ENCODE measurements at regions not wholly inside any gene's neighbourhood (a gene's known extent, or its start where the extent isn't known, plus 50 kb on each side); places are given as distances from the start of the nearest gene placed in this dataset.

DNA sequence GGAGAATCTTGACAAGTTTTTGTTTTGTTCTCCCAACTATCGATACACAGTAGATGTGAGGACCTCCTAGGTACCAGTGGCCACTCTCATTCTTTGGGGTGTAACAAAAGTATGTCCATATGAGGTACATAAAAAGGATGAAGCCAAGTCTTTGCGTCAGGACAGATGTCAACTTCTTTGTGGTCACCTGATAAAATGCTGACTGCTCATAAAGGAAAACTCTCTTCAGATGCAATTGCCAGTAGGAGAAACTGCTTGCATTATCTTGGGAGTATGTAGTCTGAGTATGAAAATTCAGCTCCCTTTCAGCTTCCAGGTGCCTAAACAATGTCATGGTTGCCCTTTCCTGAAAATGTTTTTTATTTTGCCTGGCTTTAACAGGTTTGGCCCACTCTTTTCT is 123.8 kb upstream of the GOLIM4 start:
- in situ Hi-C loops (cut with HindIII; ENCODE audit: low pct_unique_long_range_greater_than_20kb, low sequenced_read_pairs): no loop called here
- TF ChIP-seq JUND (IDR thresholded peaks at IDR 0.05; ENCODE audit: low read depth): no peak
- no peak for DNase-seq (ENCODE audit: low read depth in 1 of 2, low spot score in 1 of 2)

DNA sequence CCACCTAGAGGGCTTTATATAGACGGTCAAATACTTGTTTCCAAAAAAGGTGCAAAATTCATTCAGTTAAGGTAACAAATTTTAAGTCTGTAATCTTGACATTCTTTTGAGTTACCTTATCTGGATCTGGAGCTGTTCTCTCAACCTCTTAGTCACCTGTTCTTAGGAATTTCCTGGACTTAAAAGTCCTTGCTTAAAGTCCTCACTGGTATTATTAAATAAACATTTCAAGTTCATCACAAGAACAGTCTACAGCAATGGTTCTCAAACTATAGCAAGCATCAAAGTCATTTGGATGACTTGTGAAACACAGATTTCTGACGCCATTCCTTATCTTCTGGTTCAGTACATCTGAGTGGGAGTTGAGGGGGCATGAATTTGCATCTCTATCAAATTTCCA is 122.9 kb upstream of the GOLIM4 start:
- no peak for TF ChIP-seq JUND (IDR thresholded peaks at IDR 0.05; ENCODE audit: low read depth)
- in situ Hi-C loops (cut with HindIII; ENCODE audit: low pct_unique_long_range_greater_than_20kb, low sequenced_read_pairs): no loop called here

DNA sequence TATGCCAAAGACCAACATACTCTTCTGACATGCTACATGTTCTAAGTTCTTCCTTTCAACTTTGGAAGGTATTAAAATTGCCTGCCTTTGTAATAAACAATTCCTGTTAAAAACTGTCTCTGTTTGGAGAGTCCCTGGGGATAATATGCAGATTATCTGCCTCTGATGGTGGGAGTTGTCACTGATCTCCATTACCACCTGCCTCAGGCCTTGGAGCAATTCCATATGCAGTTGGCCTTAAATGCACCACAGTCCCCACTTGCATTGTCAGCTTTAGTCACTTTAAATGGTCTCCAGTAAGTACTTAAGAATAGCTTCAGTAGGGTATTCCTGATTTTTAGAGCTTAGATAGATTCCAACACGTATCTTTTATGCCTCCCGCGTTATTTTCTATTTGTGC is 121.1 kb upstream of the GOLIM4 start:
- in situ Hi-C loops (cut with HindIII; ENCODE audit: low pct_unique_long_range_greater_than_20kb, low sequenced_read_pairs): no loop called here
- no peak for TF ChIP-seq JUND (IDR thresholded peaks at IDR 0.05; ENCODE audit: low read depth)
- no peak for DNase-seq (ENCODE audit: low read depth in 1 of 2, low spot score in 1 of 2)

More for the DNA sequence above, 122.9 kb upstream of the GOLIM4 start:
- no peak for DNase-seq (ENCODE audit: low read depth in 1 of 2, low spot score in 1 of 2)

DNA sequence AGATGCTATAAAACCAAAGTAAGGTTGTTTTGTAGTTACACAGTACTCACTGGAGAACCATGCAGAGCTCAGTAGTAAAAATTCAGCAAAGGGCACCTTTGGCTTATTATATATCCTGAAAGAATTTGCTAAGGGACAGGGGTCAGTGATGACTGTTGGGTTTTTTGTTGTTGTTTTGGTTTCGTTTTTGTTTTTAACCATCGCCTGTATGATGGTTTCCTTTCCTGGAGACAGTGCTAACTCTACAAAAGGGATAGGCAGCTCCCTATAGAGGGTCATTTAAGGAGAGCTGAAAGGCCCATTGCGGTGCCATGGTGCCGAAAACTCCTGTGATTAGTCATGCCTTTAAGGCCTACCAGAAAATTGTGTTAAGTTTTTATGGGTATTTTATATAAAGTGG is 118.2 kb upstream of the GOLIM4 start:
- TF ChIP-seq JUND (IDR thresholded peaks at IDR 0.05; ENCODE audit: low read depth): no peak
- no peak for DNase-seq (ENCODE audit: low read depth in 1 of 2, low spot score in 1 of 2)
- in situ Hi-C loops (cut with HindIII; ENCODE audit: low pct_unique_long_range_greater_than_20kb, low sequenced_read_pairs): no loop called here

DNA sequence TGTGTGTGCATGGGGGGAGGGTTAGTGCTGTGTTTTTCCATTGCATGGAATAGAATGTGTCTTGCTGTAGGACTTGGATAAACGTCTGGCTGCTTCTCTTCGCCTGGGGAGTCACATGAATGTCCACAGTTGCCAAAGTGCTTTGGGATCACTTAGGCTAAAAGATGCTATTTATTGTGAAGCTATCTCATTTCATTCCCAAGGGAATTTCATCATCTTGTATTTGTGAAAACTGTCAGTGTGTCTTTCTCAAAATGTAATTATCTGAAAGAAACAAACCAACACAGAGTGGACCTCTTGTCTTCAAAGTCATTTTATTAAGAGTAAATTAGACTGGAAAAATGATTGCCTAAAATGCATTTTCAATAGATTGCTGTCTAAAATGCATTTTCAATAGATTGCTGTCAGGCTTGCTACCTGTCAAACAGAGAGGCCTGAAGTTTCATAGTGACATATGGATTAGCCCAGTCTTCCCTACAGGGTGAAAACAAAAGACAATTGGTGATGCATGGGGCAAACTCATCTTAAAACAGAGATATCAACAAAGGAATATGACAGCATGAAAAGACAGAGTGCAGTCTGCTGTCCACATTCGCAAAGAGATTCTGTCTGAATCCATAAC is 117.1 kb upstream of the GOLIM4 start:
- in situ Hi-C loops (cut with HindIII; ENCODE audit: low pct_unique_long_range_greater_than_20kb, low sequenced_read_pairs): no loop called here
- no peak for TF ChIP-seq JUND (IDR thresholded peaks at IDR 0.05; ENCODE audit: low read depth)
- no peak for DNase-seq (ENCODE audit: low read depth in 1 of 2, low spot score in 1 of 2)

DNA sequence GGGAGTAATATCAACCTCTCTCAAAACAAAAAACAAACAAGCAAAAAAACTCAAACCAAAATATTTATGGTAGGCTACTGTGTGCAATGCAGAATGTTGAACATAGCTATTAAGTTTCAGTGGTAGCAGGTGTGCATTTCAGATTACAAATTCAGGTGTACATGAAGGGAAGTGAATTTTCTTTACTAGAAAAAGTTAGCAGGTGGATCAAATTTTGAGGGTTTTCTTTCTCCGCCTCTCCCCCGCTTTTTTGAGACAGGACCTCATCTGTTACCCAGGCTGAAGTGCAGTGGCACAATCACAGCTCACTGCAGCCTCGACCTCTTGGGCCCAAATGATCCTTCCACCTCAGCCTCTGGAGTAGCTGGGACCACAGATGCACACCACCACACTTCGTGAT is 109.7 kb upstream of the GOLIM4 start:
- in situ Hi-C loops (cut with HindIII; ENCODE audit: low pct_unique_long_range_greater_than_20kb, low sequenced_read_pairs): no loop called here
- no peak for DNase-seq (ENCODE audit: low read depth in 1 of 2, low spot score in 1 of 2)
- TF ChIP-seq JUND (IDR thresholded peaks at IDR 0.05; ENCODE audit: low read depth): no peak

DNA sequence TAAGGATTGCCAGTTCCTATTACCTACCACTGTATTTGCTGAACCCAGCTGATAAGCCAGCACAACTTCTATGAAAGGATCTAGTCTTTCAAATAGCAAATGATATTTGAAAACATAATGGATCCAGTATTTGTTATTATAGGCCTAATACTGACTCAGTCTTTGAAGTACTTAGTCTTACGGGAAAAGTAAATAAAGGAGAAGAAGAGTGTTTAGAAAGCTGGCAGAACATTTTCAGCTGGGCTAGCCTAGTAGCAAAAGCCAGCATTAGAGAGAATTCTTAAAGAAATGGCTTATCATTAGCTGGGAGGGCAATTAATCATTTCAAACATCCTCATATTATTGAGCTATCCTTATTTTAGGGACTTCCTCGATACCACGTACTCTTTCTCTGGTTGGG is 101.4 kb upstream of the GOLIM4 start:
- no peak for DNase-seq (ENCODE audit: low read depth in 1 of 2, low spot score in 1 of 2)
- in situ Hi-C loops (cut with HindIII; ENCODE audit: low pct_unique_long_range_greater_than_20kb, low sequenced_read_pairs): no loop called here

DNA sequence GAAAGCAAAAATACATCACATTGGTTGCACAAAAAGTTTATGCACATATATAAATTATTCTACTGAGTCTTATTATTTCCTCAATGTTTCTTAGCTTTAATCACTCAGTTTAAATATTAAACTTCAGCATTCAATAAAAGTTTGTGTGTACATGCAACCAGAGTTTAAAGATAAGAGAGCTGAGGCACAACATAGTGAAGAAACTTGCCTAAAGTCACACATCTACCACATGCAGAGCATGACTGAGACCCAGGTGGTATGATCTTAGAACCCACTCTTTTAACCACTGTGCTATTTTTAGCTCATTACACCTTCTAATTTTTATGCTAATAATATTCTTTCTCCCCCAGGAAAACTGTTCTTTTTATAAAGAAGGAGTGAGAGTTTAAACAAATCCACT is 96.1 kb upstream of the GOLIM4 start:
- no peak for TF ChIP-seq JUND (IDR thresholded peaks at IDR 0.05; ENCODE audit: low read depth)
- DNase-seq (ENCODE audit: low read depth in 1 of 2, low spot score in 1 of 2): no peak
- in situ Hi-C loops (cut with HindIII; ENCODE audit: low pct_unique_long_range_greater_than_20kb, low sequenced_read_pairs): no loop called here

More for the DNA sequence above, 101.4 kb upstream of the GOLIM4 start:
- TF ChIP-seq JUND (IDR thresholded peaks at IDR 0.05; ENCODE audit: low read depth): no peak

DNA sequence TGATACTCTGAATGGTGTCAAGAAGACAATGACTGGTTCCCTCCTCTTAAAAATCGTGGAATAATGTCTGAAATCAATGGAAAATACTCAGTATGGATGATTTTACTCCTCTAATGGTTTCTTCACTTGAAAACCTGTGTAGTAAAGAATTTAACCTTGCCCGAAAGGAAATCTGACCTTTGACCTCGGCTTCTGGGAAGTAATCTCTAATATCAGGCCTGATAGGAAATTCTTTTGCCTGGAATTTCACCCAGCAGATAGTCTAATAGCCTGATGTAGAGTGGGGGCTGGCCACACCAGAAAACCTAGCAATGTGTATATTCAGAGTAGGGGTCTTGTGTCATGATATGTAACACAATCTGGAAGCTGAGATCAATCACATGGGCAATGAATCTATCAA is 91.5 kb upstream of the GOLIM4 start:
- TF ChIP-seq JUND (IDR thresholded peaks at IDR 0.05; ENCODE audit: low read depth): no peak
- no peak for DNase-seq (ENCODE audit: low read depth in 1 of 2, low spot score in 1 of 2)
- in situ Hi-C loops (cut with HindIII; ENCODE audit: low pct_unique_long_range_greater_than_20kb, low sequenced_read_pairs): no loop called here

DNA sequence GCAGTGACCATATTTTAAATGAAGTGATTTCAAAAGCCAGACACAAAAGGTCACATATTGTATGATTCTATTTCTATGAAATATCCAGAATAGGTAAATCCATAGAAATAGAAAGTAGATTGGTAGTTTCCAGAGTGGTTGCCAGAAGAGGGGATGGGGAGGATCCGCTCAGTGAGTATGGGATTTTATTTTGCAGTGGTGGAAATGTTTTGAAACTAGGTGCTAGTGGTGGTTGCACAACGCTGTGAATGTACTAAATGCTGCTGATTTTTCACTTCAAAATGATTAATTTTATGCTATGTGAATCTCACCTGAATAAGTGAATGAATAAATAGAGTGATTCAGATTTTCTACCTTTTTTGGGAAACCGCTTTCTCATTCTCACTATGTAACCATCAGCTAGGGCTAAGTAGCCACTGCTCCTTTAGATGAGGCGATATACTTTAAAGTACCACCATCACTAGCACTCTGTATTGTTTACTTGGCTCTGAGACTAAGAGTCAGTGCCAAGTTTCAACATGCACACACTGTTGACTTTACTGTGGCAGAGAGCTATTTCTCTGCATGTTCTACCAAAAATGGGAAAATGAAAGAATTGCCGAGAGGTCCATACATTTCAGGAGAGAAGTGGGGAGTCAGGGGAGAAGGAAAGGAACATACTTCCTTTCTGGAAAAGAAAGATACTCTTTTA is 90.7 kb upstream of the GOLIM4 start:
- TF ChIP-seq JUND (IDR thresholded peaks at IDR 0.05; ENCODE audit: low read depth): no peak
- DNase-seq (ENCODE audit: low read depth in 1 of 2, low spot score in 1 of 2): peak in 1 of 2 experiments; percentile 22
- in situ Hi-C loops (cut with HindIII; ENCODE audit: low pct_unique_long_range_greater_than_20kb, low sequenced_read_pairs): no loop called here

DNA sequence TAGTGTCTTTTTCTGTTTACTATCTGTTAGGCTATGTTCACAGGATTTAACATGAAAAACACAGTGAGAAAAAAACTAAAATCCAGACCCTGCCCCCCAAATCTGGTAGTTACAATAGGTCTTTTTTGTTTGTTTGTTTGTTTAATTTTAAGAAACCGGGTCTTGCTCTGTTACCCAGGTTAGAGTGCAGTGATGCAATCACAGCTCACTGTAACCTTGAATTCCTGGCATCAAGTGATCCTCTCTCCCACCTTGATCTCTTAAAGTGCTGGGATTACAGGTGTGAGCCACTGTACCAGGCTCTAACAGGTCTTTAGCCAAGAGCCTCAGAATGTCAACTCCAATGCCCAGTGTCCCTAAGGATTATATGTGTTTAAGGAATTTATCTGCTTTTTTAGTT is 88.0 kb upstream of the GOLIM4 start:
- in situ Hi-C loops (cut with HindIII; ENCODE audit: low pct_unique_long_range_greater_than_20kb, low sequenced_read_pairs): no loop called here
- no peak for DNase-seq (ENCODE audit: low read depth in 1 of 2, low spot score in 1 of 2)
- TF ChIP-seq JUND (IDR thresholded peaks at IDR 0.05; ENCODE audit: low read depth): no peak

DNA sequence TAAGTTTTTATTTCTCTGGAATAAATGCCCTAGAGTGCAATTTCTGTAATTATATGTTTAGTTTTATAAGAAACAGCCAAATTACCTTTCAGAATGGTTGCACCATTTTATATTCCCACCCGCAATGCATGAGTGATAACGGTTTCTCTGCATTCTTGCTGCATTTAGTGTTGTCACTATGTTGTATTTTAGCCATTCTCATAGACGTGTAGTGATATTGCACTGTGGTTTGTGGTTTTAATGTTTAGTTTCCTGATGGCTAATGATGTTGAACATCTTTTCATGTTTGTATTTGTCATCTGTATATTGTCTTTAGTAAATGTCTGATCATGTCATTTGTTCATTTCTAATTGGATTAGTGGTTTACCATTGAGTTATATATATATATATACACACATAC is 73.0 kb upstream of the GOLIM4 start:
- TF ChIP-seq JUND (IDR thresholded peaks at IDR 0.05; ENCODE audit: low read depth): no peak
- no peak for DNase-seq (ENCODE audit: low read depth in 1 of 2, low spot score in 1 of 2)
- in situ Hi-C loops (cut with HindIII; ENCODE audit: low pct_unique_long_range_greater_than_20kb, low sequenced_read_pairs): no loop called here

DNA sequence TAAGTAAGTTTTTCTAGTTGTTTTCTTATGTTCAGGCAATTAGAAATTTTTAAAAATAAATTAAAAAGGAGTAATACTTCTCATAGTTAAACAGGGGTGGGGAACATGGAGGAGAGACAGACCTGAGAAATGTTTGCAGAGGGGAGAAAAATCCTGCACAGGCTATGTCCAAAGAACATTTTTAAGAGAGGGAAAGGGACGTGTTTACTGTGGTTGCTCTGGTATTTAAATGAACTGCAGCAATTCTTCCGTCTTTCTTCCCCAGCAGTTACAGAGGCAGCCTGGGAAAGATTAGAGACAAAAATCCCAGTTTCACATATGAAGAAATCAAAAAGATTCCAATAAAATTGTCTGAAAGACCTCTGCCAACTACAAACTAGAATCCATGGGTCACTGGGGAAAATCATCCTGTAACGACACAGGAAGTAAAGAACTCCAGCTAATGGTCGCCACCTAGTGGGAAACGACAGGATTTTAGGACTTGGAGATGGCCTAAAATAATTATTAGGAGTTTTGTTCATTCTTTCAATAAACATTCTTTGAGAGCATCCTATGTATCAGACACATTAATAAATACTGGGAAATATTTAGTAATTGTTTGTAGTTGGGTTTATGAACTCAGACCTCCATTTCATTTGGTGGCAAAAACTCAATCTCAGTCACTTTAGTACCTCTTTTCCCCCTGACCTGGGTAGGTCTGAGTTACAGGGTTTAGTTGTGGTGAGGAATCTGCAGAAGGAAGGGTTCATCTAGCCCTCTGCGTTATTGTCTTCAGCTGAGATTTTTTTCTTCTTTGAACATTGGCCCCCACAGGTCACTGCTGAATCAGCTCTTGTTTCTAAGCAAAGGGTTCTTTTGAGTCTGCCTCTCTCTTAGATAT is 69.9 kb upstream of the GOLIM4 start:
- in situ Hi-C loops (cut with HindIII; ENCODE audit: low pct_unique_long_range_greater_than_20kb, low sequenced_read_pairs): no loop called here
- peak; percentile 58 to 88 for DNase-seq (ENCODE audit: low read depth in 1 of 2, low spot score in 1 of 2)
- TF ChIP-seq JUND (IDR thresholded peaks at IDR 0.05; ENCODE audit: low read depth): no peak

Data from T47D (cell line).